ENCODE measurements at regions not wholly inside any gene's neighbourhood (a gene's known extent, or its start where the extent isn't known, plus 50 kb on each side); places are given as distances from the start of the nearest gene placed in this dataset.
A peak's percentile ranks its signal among the peaks of the same experiment; 100 is the strongest.
"Not testable (repeated sequence)": the region's sequence is repeated elsewhere in the genome, so short reads cannot be mapped to it uniquely, and the experiment has no call there.

DNA sequence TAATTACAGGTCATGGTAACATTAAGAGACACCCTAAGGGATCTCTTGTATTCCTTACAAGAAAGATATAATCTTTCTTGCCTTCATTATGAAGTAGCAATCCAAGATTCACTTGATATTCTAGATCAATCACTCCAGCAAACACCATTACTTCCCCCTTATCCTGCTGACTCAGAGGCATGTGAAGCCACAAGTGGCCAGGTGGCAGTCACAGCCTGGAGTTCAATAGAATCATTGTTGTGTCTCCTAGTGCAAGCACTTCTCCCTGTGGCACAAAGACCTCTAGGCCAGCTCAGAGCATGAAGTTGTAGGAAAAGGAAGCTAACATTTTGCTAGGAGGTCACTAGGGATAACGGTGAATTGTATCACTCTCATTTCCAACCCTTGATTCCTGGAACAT lies 864.3 kb upstream of the ATXN8OS start:
- no peak for DNase-seq

GRCh38 chr13:69234171-69234570 lies 873.5 kb upstream of the ATXN8OS start:
- no peak for DNase-seq

DNA sequence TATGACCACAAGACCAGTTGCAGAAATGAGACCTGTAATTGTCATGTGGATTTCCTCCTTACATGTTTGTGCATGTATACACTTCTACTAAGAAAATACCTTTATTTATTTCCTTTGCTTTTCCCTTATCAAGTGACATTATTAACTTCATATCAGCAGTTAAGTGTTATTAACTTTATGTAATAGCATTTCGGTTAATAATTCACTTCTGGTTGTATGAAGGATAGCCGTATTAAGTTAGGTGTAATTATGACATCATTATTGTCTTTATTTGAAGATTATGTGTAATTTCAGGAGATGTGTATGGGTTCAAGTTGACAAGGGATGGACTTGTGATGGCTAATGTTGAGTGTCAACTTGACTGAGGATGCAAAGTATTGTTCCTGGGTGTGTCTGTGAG lies 881.2 kb upstream of the ATXN8OS start:
- no peak for DNase-seq

- DNase-seq: not testable (repeated sequence)
Observed at GRCh38 chr13:69221633-69222498, 885.8 kb upstream of the ATXN8OS start.

DNA sequence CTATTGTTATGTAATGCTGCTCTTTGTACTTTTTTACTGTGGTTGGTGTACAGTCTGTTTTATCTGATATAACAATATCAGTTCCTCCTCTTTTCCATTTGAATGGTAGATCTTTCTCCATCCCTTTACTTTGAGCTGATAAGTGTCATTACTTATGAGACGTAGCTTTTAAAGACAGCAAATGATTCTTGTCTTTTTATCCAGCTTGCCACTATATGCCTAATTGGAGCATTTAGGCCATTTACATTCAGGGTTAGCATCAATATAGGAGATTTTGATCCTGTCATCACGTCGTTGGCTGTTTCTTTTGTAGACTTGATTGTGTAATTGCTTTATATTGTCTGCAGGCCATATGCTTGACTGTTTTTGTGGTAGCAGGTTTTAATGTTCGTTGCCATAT lies 894.2 kb upstream of the ATXN8OS start:
- no peak for DNase-seq

- no peak for DNase-seq
Observed at GRCh38 chr13:69204620-69205019, 903.0 kb upstream of the ATXN8OS start.

- DNase-seq: no peak
Observed at GRCh38 chr13:69202996-69203395, 904.6 kb upstream of the ATXN8OS start.

GRCh38 chr13:69199664-69200063 lies 908.0 kb upstream of the ATXN8OS start:
- DNase-seq: no peak

DNA sequence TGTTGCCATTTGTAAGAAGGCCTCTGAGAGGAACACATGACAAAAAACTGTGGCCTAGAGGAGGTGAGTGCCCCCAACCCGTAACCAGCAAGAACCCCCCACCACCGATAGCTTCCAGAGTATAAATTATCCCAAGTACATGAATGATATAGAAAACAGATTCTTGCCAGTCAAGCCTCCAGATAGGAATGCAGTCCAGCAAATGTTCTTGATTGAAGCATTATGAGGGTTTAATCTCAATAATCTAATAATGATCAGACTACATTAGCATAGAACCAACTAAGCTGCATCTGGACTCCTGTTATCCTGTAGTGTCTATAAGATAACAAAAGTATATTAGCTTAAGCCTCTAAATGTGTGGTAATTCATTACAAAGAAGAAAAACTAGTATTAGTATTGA lies 908.9 kb upstream of the ATXN8OS start:
- peak in 1 of 2 experiments; percentile 27 for DNase-seq

DNA sequence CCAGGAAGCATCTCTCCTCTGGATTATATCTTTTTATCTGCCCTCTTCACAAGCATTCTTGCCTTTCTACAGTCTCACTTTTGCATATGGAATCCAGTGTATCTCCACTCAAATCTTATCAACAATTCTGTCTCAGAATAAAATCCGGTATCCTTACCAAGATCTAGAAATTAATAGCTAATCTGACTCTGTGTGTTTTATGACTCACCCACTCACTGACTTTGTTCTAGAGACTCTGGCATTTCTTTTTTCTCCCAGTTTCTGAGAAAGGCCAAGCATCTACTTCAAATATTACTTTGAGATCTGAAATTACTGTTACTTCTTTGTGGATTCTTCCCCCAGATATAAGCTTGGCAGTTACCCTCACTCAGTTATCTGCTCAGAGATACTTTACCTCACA lies 913.5 kb upstream of the ATXN8OS start:
- DNase-seq: no peak

- no peak for DNase-seq
Observed at GRCh38 chr13:69180034-69180433, 927.6 kb upstream of the ATXN8OS start.

DNA sequence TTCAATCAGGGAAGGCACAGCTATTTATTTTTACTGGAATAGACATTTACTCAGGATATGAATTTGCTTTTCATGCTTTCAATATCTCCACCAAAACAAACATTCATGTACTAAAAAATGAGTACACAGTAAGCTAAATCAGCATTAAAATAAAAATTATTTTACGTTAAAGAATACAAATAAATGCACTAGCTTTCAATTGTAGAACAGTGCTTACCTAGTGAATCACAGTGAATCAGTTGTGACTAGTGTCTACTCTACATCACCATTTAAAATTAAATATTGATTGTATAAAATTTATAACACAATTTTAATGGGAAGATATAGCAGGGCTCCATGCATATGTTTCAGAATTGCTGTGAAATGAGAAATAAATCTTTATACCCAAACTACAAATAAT lies 929.6 kb upstream of the ATXN8OS start:
- no peak for DNase-seq

DNA sequence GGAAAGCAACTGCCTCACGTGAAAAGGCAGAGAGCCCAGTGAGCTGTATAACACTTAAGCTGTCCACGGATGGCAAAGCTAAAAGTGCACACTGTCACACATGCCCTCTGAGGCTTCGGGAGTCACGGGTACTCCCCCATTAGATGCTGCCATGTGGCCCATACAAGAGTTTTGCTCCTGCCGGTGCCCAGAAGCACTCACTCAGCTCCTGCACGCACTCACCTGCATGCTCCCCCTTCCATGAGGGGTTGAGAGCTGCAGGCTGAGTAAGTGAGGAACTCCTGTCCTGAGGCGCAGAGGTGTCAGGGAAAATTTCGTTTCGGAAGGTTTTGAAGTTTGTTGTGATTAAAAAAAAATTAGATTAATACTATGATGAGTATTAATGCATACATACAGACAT lies 939.2 kb upstream of the ATXN8OS start:
- no peak for DNase-seq

DNA sequence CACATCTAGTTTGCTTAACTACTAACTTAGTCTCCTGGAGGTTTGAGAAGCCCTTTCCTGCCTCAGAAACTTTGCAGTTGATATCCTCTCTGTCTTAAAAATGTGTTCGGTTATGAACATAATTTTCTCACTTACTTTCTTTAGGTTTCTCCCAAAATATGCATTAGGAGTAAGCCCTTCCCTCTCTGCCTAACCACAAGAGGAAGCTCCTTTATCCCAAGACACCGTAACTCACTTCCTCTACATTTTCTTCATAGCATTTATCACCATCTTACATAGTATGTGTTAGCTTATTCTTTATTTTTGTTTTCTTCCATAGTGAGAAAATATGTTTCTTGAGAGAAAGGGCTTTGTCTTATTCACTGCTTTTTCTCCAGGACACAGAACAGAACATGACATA lies 952.5 kb upstream of the ATXN8OS start:
- DNase-seq: no peak

GRCh38 chr13:69142101-69142500 lies 965.5 kb upstream of the ATXN8OS start:
- DNase-seq: no peak

- DNase-seq: no peak
Observed at GRCh38 chr13:69124996-69125395, 982.6 kb upstream of the ATXN8OS start.

- no peak for DNase-seq
Observed at GRCh38 chr13:69109891-69110525, 997.6 kb upstream of the ATXN8OS start.

DNA sequence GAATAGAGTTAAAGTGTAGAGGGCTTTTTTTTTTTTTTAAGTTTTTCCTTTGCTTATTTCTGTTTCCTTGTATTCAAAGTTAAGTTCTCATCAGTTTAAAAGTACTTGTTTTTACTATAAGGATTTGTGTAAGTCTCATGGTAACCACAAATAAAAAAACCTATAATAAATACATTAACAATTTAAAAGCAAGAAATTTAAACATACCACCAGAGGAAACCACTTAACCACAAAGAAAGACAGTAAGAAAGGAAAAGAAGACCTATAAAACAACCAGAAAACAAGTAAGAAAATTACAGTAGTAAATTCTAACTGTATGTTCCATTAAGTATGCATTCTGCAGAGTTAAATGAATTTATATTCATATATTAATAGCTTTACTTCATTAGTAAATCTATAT lies 999.1 kb upstream of the ATXN8OS start:
- DNase-seq: peak in 1 of 2 experiments; percentile 6

DNA sequence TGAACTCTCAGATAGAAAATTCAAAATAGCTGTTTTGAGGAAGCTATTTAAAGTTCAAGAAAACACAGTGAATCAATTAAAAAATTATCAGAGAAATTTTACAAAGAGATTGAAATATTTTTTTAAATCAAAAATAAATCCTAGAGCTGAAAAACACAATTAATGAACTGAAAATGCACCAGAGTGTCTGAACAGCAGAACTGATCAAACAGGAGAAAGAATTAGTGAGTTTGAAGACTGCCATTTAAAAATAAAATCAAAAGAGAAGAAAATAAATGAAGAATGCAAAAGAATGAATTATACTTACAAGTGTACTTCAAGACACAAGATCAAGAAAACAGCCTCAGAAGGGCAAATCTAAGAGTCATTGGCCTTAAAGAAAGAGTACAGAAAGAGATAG lies 1000.2 kb upstream of the ATXN8OS start:
- no peak for DNase-seq

GRCh38 chr13:69101841-69102240 lies 1005.8 kb upstream of the ATXN8OS start:
- no peak for DNase-seq

- DNase-seq: no peak
Observed at GRCh38 chr13:69094485-69094884, 1013.1 kb upstream of the ATXN8OS start.

GRCh38 chr13:69092615-69093322 lies 1014.9 kb upstream of the ATXN8OS start:
- DNase-seq: peak in 1 of 2 experiments; percentile 11

GRCh38 chr13:69077267-69077666 lies 1030.4 kb upstream of the ATXN8OS start:
- DNase-seq: no peak
